ENCODE measurements at regions not wholly inside any gene's neighbourhood (a gene's known extent, or its start where the extent isn't known, plus 50 kb on each side); places are given as distances from the start of the nearest gene placed in this dataset.
"Not testable (repeated sequence)": the region's sequence is repeated elsewhere in the genome, so short reads cannot be mapped to it uniquely, and the experiment has no call there.

DNA sequence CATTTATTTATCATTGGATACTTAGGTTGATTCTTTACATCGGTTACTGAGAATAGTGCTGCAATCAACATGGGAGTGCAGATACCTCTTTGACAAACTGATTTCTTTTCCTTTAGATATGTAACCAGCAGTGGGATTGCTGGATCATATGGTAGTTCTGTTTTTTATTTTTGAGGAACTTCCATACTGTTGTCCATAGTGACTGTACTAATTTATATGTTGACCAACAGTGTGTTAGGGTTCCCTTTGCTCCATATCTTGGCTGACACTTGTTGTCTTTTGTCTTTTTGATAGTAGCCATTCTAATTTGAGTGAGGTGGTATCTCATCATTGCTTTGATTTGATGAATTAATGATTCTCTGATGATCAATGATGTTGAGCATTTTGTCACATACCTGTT is 137.3 kb upstream of the PITX1 start:
- H3K36me3 ChIP-seq: no peaks in the 10 kb centered on the region
- no peak for TF ChIP-seq POLR2AphosphoS5 (IDR thresholded peaks at IDR 0.05)
- TF ChIP-seq, protein P1, sequence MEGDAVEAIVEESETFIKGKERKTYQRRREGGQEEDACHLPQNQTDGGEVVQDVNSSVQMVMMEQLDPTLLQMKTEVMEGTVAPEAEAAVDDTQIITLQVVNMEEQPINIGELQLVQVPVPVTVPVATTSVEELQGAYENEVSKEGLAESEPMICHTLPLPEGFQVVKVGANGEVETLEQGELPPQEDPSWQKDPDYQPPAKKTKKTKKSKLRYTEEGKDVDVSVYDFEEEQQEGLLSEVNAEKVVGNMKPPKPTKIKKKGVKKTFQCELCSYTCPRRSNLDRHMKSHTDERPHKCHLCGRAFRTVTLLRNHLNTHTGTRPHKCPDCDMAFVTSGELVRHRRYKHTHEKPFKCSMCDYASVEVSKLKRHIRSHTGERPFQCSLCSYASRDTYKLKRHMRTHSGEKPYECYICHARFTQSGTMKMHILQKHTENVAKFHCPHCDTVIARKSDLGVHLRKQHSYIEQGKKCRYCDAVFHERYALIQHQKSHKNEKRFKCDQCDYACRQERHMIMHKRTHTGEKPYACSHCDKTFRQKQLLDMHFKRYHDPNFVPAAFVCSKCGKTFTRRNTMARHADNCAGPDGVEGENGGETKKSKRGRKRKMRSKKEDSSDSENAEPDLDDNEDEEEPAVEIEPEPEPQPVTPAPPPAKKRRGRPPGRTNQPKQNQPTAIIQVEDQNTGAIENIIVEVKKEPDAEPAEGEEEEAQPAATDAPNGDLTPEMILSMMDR (IDR thresholded peaks at IDR 0.05): no peak
- no peak for TF ChIP-seq POLR2A (IDR thresholded peaks at IDR 0.05)
- no peak for TF ChIP-seq EP300 (IDR thresholded peaks at IDR 0.05)
- H3K9me3 ChIP-seq: no peaks in the 10 kb centered on the region
- 83 to 88% methylated on average over 1 of the region's 1 CpG for WGBS, 2 donors (ENCODE audit: low coverage in 1 of 2)
- no peaks in the 10 kb centered on the region for H3K4me1 ChIP-seq
- no peak overlapping the region for H3K27ac ChIP-seq
- ATAC-seq: no peak
- no peaks in the 10 kb centered on the region for H3K27me3 ChIP-seq
- no peak overlapping the region for H3K4me3 ChIP-seq

DNA sequence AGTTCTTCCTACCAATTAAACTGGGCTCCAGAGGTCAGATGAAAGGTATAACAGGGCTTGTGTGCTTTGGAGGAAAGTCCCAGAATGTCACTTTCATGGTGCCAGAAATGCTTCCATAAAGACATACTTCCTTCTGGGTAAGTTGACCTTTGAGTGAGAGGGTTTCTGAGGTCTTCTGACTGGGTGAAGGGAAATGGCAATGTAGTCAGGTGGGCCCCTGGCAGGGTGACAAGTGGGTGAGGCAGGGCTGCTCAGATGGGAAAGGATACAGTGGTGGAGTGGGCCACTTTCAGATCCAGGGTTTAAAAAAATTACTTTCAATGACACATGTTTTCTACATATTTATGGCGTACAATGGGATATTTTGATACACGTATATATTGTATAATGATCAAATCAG is 136.5 kb upstream of the PITX1 start:
- no peak for ATAC-seq
- Histone ChIP-seq H3K4me1 (no peaks in the 10 kb centered on the region), H3K27ac (no peak overlapping the region), H3K27me3 (no peaks in the 10 kb centered on the region), H3K4me3 (no peak overlapping the region), H3K36me3 (no peaks in the 10 kb centered on the region), H3K9me3 (no peaks in the 10 kb centered on the region)
- WGBS, 2 donors (ENCODE audit: low coverage in 1 of 2): 88 to 100% methylated on average over 2 of the region's 2 CpGs
- TF ChIP-seq POLR2AphosphoS5 (IDR thresholded peaks at IDR 0.05): no peak
- TF ChIP-seq, protein P1 (IDR thresholded peaks at IDR 0.05): no peak
- no peak for TF ChIP-seq POLR2A (IDR thresholded peaks at IDR 0.05)
- TF ChIP-seq EP300 (IDR thresholded peaks at IDR 0.05): no peak

DNA sequence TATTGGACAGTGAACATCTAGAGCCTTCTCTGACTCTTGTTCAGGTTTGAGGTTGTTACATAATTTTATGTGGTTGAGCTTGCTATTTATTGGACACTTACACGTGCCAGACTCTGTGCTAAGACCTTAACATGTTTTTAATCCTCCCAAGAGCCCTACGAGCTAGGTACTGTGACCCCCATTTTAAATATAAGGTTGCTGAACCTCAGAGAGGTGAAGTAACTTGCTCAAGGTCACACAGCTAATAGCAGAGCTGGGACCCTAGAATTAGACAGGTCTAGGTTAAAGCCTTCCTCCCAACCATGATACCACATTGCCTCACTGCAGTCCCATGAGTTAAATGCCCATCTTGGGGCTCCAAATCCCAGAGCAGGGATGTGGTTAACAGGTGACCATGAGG is 135.7 kb upstream of the PITX1 start:
- ATAC-seq: no peak
- 38 to 61% methylated on average over 1 to 2 of the region's 2 CpGs for WGBS, 2 donors (ENCODE audit: low coverage in 1 of 2)
- no peak overlapping the region for H3K27ac ChIP-seq
- TF ChIP-seq EP300 (IDR thresholded peaks at IDR 0.05): no peak
- TF ChIP-seq POLR2A (IDR thresholded peaks at IDR 0.05): no peak
- TF ChIP-seq, protein P1 (IDR thresholded peaks at IDR 0.05): no peak
- no peak for TF ChIP-seq POLR2AphosphoS5 (IDR thresholded peaks at IDR 0.05)
- H3K9me3 ChIP-seq: no peaks in the 10 kb centered on the region
- no peaks in the 10 kb centered on the region for H3K36me3 ChIP-seq
- H3K4me1 ChIP-seq: no peaks in the 10 kb centered on the region
- H3K27me3 ChIP-seq: no peaks in the 10 kb centered on the region
- no peak overlapping the region for H3K4me3 ChIP-seq

DNA sequence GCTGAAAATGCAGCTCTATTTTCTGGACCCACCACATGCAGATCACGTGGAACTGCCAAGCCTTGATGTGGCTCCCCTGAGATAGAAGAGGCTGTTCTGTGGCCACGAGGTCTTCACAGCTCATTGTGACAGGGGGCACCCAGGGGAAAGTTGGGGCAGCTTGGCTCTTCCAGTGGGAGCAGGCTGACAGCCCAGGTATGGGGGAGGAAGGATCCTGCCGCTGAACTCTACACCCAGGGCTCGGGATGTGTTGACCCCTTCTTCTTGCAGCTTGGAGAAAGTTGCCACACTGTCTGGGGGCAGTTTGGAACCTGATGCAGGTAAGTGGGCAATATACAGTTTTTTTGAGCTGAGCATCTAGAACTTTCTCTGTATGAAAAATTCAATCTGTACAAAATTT is 133.6 kb upstream of the PITX1 start:
- no peak for TF ChIP-seq POLR2A (IDR thresholded peaks at IDR 0.05)
- TF ChIP-seq EP300 (IDR thresholded peaks at IDR 0.05): no peak
- TF ChIP-seq, protein P1 (IDR thresholded peaks at IDR 0.05): no peak
- no peak for TF ChIP-seq POLR2AphosphoS5 (IDR thresholded peaks at IDR 0.05)
- Histone ChIP-seq H3K27me3 (no peaks in the 10 kb centered on the region), H3K27ac (no peak overlapping the region), H3K9me3 (no peaks in the 10 kb centered on the region), H3K36me3 (no peaks in the 10 kb centered on the region), H3K4me1 (no peaks in the 10 kb centered on the region), H3K4me3 (no peak overlapping the region)
- no peak for ATAC-seq
- WGBS, 2 donors (ENCODE audit: low coverage in 1 of 2): no CpG with 5 or more reads among the region's 4 CpGs

DNA sequence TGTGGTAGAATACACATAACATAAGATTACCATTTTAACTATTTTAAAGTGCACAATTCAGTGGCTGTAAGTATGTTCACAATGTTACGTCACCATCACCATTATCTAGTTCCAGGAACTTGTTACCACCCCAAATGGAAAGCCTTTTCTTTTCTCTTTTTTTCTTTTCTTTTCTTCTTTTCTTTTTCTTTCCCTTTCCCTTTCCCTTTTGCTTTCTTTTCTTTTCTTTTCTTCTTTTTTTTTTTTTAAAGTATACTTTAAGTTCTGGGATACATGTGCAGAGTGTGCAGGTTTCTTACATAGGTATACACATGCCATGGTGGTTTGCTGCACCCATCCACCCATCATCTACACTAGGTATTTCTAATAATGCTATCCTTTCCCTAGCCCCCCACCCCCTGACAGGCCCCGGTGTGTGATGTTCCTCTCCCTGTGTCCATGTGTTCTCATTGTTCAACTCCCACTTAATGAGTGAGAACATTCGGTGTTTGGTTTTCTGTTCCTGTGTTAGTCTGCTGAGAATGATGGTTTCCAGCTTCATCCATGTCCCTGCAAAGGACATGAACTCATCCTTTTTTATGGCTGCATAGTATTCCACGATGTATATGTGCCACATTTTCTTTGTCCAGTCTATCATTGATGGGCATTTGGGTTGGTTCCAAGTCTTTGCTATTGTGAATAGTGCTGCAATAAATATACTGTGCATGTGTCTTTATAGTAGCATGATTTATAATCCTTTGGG is 131.0 kb upstream of the PITX1 start:
- H3K4me1 ChIP-seq, H3K4me3 ChIP-seq, H3K36me3 ChIP-seq, H3K9me3 ChIP-seq, H3K27me3 ChIP-seq, H3K27ac ChIP-seq, ATAC-seq: not testable (repeated sequence)
- WGBS, 2 donors (ENCODE audit: low coverage in 1 of 2): 79 to 84% methylated on average over 3 to 4 of the region's 4 CpGs

All from gastroesophageal sphincter (tissue), 4 donors.